Liver (tissue), 2 donors: ENCODE measurements at regions not wholly inside any gene's neighbourhood (a gene's known extent, or its start where the extent isn't known, plus 50 kb on each side); places are given as distances from the start of the nearest gene placed in this dataset.

Source experiments
- YY1 ChIP-seq: IDR thresholded peaks from 2 replicates; pipeline ENCODE4 v1.6.1; 2016; ENCODE audit warnings: antibody characterized with exemption, mild to moderate bottlenecking
- TF ChIP-seq, protein P1 (sequence below): fragments of 150-350 bp; IDR thresholded peaks from 2 replicates; pipeline ENCODE4 v1.5.1; 2017; ENCODE audit warnings: improper control_type of control experiment, low read depth, low read length; ENCODE audit not compliant: missing input control
- TF ChIP-seq, protein P2 (sequence below): IDR thresholded peaks from 2 replicates; pipeline ENCODE4 v1.6.1; 2016; ENCODE audit warnings: antibody characterized with exemption
- donor health status: healthy.

DNA sequence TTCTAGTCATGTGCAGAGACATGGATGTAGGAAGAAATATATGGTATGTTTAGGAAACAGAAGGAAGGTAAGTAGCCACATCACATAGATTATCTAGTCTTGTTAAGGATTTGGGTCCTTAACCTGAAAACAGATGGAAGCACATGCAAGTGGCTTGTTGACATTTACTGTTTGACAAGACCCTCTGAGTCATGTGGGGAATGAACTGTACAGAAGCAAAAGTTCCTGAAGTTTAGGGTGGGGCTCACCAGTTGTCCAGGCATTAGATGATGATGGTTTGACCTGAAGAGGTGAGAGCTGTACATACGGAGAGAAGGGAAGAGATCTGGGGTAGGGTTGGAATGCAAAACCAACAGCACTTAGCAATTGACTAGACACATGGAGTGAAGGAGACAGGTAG, 281.1 kb upstream of the GRIP1 start:
- TF ChIP-seq, protein P1, sequence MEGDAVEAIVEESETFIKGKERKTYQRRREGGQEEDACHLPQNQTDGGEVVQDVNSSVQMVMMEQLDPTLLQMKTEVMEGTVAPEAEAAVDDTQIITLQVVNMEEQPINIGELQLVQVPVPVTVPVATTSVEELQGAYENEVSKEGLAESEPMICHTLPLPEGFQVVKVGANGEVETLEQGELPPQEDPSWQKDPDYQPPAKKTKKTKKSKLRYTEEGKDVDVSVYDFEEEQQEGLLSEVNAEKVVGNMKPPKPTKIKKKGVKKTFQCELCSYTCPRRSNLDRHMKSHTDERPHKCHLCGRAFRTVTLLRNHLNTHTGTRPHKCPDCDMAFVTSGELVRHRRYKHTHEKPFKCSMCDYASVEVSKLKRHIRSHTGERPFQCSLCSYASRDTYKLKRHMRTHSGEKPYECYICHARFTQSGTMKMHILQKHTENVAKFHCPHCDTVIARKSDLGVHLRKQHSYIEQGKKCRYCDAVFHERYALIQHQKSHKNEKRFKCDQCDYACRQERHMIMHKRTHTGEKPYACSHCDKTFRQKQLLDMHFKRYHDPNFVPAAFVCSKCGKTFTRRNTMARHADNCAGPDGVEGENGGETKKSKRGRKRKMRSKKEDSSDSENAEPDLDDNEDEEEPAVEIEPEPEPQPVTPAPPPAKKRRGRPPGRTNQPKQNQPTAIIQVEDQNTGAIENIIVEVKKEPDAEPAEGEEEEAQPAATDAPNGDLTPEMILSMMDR: no peak
- no peak for TF ChIP-seq YY1
- TF ChIP-seq, protein P2, sequence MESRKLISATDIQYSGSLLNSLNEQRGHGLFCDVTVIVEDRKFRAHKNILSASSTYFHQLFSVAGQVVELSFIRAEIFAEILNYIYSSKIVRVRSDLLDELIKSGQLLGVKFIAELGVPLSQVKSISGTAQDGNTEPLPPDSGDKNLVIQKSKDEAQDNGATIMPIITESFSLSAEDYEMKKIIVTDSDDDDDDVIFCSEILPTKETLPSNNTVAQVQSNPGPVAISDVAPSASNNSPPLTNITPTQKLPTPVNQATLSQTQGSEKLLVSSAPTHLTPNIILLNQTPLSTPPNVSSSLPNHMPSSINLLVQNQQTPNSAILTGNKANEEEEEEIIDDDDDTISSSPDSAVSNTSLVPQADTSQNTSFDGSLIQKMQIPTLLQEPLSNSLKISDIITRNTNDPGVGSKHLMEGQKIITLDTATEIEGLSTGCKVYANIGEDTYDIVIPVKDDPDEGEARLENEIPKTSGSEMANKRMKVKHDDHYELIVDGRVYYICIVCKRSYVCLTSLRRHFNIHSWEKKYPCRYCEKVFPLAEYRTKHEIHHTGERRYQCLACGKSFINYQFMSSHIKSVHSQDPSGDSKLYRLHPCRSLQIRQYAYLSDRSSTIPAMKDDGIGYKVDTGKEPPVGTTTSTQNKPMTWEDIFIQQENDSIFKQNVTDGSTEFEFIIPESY: no peak
